AG09319 (cell line): ENCODE measurements at regions not wholly inside any gene's neighbourhood (a gene's known extent, or its start where the extent isn't known, plus 50 kb on each side); places are given as distances from the start of the nearest gene placed in this dataset.

Experiments
- DNase-seq: peaks from one replicate; pipeline ENCODE4 v3.0.0-alpha.2; 2010; ENCODE audit warnings: low read depth; ENCODE audit errors: extremely low read depth
- TF ChIP-seq, protein P1 (sequence below): IDR thresholded peaks from 2 replicates; pipeline ENCODE4 v1.5.1; 2011; ENCODE audit warnings: low read depth, mild to moderate bottlenecking, inconsistent platforms, low read length, moderate library complexity

DNA sequence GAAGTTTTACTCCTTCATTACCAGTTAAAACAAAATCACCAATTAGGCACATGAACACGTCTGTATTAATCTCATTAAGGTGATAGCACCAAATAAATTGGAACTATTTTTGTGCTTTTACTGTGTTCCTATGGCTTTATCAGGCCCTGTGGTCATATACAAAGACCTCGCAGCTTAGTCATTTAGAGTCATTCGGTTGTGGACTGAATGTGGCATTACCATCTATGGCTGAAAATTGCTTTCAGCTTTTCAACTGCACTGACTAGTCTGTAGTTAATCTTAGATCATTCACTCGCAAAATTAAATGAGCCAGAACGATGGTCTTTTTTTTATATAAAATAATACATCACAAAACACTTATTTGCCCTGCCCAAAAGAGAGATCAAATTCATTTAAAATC is 601.7 kb downstream of the NR4A2 start:
- TF ChIP-seq, protein P1, sequence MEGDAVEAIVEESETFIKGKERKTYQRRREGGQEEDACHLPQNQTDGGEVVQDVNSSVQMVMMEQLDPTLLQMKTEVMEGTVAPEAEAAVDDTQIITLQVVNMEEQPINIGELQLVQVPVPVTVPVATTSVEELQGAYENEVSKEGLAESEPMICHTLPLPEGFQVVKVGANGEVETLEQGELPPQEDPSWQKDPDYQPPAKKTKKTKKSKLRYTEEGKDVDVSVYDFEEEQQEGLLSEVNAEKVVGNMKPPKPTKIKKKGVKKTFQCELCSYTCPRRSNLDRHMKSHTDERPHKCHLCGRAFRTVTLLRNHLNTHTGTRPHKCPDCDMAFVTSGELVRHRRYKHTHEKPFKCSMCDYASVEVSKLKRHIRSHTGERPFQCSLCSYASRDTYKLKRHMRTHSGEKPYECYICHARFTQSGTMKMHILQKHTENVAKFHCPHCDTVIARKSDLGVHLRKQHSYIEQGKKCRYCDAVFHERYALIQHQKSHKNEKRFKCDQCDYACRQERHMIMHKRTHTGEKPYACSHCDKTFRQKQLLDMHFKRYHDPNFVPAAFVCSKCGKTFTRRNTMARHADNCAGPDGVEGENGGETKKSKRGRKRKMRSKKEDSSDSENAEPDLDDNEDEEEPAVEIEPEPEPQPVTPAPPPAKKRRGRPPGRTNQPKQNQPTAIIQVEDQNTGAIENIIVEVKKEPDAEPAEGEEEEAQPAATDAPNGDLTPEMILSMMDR = no peak
- no peak for DNase-seq

GRCh38 chr2:155727187-155727895 is 605.2 kb downstream of the NR4A2 start:
- TF ChIP-seq, protein P1 = no peak
- DNase-seq = no peak

GRCh38 chr2:155722290-155722689 is 610.2 kb downstream of the NR4A2 start:
- DNase-seq = no peak
- TF ChIP-seq, protein P1 = no peak

- no peak for DNase-seq
- TF ChIP-seq, protein P1 = no peak
Observed at GRCh38 chr2:155715705-155716104, 616.8 kb downstream of the NR4A2 start.

- TF ChIP-seq, protein P1 = no peak
- no peak for DNase-seq
Observed at GRCh38 chr2:155714983-155715382, 617.5 kb downstream of the NR4A2 start.

DNA sequence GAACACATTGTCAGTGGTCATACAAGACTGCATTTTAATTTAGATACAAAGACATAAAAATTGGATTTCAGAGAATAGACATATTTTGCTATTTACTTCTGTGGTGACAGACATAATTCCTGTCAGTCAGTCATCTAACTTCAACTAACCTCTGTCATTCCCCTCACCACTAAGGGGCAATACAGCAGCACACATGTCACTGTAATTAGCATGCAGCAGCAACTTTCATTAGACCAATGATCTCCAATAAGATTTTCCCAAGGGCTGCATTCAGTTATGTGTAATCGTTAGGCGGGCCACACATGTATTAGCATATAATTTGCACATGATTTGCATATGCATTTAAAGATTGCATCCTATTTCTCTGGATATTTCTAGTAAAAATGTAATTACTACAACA is 624.5 kb downstream of the NR4A2 start:
- TF ChIP-seq, protein P1 = no peak
- no peak for DNase-seq

DNA sequence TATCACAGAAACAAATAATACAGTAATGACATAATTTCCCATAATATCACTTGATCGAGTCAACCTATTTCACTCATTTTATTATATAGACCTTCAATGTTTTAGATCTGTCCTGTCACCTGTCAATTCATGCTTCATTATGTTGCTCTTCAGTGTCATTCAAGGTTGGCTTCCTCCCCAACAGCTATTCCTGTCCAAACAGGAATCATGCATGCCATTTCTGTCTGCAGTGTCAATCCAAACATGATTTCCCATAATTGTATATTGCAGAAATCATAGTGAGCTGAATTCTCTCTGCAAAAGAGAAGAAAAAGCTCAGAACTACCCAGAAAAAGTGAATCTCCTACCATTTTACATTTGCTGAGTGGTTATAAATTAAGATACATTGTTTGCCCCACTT is 628.6 kb downstream of the NR4A2 start:
- TF ChIP-seq, protein P1 = no peak
- no peak for DNase-seq
